Activated CD4-positive, alpha-beta T cell treated with anti-CD3 and anti-CD28 coated beads, Interleukin-2, amount 50 U/mL, for 24 hours (primary cell): ENCODE measurements at regions not wholly inside any gene's neighbourhood (a gene's known extent, or its start where the extent isn't known, plus 50 kb on each side); places are given as distances from the start of the nearest gene placed in this dataset.

ENCODE experiments used
- DNase-seq, 2 donors: peaks; one replicate each; pipeline ENCODE4 v3.0.0-alpha.2; 2020; ENCODE audit warnings: low read depth in 1 of 2, low spot score in 1 of 2

DNA sequence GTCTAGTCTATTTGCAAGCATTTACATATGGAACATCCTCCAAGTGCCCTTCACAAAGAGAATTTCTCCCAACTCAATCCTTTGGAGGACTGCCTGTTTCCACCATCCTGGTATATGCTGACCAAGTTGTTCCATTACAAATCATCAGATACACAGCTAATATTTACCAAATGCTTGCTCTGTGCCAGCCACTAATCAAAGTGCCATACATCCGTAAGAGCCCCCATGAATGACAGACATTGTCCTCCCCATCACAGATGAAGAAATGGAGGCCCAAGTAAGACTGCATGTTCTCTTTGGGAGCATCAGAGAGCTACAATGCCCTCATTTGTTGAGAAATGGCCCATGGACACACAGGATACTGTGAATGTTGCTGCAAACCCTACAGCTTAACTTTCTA is 130.0 kb upstream of the BACE2 start:
- DNase-seq, result no peak

DNA sequence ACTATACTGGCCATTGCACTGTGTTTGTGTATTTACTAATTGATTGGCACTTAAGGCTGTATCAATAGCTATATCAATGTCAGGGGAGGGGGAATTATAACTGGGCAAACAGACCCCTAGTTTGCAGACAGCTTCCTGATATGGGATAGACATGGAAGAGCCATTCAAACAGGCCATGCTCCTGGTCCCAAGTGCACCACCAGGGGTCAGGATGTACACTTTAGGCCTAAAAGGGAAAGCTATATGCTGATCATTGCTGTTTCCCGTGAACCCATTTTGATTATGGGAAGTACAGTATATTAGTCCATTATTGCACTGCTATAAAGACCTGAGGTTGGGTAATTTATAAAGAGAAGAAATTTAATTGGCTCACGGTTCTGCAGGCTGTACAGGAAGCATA is 124.9 kb upstream of the BACE2 start:
- no peak for DNase-seq

DNA sequence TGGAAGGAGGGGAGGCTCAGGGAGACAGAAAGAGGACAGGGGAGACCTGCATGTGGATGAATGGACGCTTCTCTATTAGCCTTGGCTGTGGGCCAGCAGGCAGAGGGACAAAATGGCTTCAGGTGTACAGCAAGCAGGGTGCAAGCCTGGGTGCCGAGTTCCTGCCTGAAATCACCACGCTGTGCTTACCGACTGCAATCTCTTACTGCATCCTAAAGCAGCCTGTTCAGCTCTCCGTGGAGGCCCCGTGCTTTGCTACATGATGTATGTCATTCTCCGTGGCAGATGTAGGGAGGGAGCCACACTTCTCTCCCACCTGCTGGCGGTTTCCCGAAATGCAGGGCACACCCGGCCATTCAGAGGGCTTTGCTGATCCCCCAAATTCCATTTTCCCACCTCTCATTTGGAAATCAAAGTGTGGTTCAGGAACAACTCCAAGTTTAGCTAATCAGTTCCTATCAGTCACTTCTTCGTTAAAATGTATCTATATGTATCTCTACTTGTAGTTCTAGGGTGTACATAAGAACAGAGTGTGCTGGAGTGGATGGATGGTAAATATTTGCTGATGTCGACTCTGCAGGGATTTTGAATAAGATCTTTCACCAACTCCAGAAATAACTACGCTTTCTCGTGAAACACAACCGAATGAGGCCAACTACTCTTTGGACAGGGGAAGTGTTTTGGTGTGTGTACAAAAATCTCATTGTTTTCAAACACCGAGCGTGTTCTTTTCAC is 122.3 kb upstream of the BACE2 start:
- no peak for DNase-seq

DNA sequence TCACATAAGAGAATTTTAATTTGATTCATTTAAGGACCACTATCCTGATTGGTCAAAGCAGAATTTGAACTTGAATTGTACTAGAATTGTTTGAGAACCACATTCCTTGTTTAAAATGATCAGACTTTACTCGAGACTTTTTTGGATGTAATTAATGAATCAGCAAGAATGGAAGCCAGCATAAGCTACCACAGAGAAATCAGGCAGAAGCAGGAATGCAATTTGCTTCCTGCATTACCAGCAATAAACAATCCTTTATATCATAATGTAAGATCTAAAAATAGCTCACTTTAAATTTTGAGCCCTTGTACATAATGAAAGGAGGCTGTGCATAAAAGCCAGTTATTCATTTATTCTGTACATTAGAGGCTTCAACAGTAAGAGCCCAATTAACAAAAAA is 119.8 kb upstream of the BACE2 start:
- no peak for DNase-seq

DNA sequence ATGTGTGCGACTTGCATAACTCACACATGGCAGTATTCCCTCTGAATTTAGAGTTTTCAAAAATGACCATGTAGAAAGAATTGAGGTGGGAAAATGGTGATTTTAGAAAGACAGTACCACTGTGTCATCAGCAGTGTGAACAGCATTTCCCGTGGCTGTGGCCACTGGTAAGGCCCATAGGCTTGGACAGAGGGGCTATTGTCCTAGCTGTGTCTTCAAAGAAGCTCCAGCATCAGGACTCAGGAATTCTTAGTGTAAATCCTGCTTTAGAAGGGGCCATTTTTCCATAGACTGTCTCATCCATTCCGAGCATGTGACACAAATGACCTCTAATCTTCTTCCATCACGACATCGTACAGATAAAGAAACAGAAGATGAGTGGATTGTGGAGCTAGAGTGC is 119.3 kb upstream of the BACE2 start:
- no peak for DNase-seq

DNA sequence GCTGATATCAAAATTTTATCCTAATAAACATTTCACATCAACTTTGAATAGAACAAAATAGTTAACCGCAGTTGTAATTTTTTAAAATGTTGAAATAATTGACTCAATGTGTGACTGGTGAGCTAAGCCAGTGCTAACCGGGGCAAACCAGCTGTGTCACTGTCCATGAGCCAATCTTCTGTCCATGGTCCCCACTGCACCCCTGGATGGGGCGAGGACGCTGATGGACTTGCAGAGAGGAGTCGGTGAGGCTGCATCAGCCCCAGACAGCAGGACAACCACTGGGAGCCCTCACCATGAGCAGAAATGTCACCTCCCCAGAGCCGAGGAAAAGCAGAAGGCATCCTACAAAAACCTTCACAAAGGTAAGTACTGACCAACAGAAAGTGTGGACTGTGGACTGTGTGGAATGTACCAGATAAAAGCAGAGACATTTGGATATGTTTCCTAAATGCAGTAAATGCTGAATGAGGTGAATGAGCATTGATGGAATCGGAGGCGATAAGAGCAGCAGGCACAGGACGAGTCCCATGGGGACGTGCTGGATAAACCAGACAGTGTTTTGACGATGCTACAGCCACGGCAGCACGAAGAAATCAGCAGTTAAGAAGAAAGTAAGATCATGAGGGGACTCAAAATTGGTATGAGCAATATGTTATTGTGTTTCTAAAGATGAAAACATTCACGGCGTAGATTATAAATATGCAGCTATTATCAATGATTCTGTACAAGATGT is 115.0 kb upstream of the BACE2 start:
- no peak for DNase-seq

DNA sequence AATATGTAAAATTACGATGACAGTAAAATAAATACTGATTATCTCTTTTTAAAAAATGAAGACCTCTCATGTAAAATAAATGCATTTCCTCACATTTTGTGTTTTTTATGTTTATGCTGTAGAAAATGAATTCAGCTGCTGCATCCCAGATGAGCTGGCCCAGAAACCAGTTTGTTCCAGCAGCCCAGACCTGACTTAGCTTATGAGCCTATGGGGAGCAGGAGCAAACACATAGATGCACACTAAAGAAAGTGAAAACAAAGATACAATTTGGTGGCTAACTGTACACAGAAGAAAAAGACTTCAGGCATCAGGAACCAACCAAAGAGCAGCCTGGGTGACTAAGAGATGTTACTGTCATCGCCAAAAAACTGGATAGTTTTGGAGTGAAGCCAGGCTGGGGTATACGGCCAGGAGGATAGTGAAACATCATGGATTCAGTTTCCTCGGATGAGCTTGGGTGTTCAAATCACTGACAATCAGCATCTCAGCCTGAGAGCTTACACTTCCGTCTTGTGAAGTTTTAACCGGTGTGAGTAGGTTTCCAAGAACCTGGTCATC is 113.9 kb upstream of the BACE2 start:
- DNase-seq, result no peak

DNA sequence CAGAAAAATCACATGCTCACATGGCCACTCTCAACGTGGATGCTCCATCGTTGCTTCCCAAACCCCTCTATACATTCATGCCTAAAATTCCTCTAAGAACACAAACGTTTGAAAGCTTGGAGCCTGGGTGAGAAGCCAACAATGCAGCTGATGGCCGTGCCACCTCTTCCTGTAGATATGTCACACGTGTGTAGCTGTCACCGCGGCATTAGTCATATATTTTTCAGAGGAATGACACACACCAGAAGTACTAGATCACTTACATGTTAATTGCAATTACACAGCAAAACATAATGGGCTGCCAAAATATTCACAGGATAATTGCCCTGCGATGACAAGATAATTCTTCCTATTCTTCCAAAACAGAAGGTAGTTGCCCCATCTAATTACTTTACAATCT is 112.7 kb upstream of the BACE2 start:
- DNase-seq, result no peak

DNA sequence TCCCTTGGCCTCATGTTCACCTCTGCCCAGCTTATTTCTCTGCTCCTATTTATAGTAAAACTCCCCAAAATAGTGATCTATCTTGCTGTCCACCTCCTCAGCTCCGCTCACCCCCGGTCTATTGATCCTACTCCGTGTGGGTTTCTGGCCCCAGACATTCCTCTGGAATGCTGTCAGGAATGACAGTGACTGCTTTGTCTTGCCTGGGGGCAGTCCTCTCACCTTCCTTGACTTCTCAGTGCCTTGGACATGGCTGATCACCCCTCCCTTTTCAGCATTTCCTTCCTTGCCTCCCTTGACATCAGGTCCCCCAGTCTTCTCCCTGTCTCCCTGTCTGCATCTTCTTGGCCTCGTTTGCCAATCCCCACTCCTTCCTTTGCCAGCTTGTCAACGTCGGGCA is 108.1 kb upstream of the BACE2 start:
- DNase-seq, result no peak

DNA sequence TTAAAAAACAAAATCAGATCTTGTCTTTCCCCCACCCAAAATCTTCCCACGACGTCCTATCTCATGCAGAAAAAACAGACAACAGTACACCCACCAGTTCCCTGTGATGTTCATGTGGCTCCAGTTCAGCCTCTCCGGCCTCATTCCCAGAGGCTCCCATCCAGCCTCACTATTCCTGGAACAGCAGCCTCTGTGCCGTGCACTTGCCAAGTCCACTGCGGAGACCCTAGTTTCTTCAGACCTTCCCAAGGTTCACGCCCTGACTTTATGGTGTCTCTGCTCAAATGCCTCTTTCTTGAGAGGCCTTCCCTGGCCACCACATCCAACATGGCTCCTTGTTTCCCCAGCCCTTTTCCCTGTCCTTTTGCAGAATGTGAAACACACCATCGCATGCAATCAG is 106.3 kb upstream of the BACE2 start:
- no peak for DNase-seq

DNA sequence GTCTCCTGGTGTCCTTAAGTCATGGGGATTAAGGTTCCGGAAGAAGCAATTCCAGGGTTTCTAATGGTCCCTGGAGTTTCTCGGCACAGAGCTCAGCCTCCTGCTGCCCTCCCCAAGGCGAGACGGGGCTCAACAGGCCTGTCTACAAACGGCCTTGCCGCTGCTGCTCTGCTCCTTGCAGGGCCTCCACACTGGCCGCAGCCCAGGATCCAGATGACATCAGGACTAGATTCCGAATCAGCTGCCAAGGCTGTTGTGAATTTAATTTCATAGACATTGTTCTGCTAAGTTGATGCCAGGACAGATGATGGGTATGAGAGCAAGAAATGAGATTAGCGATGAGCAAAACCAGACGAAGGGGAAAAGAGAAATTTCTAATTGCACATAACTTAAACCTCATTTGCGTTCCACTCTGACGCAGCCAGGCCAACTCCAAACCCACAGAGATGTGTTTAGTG is 103.6 kb upstream of the BACE2 start:
- no peak for DNase-seq

DNA sequence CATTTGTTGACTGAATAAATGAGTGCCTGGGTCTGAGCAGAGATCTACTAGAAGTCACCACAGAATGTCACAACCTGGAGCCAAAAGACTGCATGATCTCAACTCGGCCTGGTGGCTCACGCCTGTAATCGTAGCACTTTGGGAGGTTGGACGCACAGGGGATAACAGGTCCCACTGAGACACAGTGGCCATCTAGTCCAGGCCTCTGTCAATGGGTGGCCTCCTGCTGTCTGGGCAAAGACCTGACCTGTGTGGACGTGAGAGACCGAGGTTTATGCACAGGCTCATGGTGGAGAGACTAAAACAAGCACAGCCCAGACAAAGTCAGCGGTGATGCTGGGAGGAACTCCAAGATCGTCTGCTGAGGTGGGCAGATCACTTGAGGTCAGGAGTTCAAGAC is 103.0 kb upstream of the BACE2 start:
- no peak for DNase-seq

DNA sequence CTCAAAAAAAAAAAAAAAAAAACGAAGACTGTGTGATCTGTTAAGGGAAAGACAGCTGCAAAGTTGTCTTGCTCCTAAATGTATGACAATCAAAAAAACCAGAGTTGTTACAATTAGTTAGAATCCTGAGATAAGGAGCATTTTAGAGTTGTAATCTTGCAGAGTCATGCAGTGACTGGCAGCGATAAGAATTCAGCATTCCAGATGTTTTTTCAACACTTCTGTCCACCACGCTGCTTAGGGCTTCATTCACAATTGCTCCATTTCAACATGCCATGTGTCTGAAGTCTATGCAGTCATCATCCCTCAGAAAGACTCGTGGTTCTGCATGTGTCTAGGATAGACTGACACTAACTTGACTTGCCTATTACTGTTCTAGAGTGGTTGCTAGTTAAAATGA is 102.4 kb upstream of the BACE2 start:
- DNase-seq, result no peak

DNA sequence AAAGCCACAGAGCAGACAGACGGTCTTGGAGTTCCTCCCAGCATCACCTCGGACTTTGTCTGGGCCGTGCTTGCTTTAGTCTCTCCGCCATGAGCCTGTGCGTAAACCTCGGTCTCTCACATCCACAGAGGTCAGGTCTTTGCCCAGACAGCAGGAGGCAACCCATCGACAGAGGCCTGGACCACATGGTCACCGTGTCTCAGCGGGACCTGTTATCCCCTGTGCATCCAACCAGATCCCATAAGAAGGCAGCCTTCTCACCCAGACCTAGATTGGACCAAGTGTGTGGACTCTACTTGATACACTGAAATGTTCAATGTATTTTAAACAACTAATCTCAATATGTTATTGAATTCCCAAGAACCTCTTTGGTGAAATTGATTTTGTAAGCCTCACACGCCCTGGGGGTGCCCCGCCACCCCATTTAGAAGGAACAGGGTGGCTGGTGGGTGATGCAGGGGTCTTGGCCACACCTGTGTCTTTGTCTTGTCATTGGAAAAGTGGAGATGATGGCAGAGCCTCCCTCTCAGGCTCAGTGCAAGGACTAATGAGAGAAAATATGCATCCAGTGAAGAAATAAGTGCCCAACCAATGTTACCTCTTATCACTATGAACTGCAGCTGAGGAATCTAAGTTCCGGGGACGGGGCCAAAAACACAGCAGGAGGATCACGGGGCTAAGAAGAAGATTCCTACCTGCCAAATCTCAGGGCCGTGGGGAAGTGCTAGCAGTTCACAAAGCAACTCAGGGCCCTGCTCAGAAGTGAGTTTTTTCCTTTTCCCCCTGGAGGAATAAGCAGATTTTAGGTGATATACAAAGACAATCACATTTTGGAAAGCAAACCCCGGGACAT is 101.6 kb upstream of the BACE2 start:
- no peak for DNase-seq

DNA sequence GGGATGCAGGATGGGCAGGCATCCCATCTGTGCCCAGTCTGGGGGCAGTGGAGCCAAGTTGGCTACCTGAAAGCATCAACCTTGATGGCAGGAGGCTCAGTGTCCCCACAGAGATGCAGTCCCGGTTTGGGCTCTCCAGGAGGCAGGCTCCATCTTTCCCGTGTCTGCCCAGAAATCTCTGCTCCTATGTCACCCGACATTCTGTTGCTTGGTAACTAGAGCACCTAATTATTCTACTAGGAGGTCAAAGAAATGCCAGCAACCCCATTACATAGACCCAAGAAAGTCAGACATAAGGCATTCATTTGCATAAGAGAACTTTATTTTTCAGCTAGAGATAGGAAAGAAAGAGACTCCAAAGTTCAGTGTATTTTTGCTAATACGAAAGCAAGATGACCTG is 100.3 kb upstream of the BACE2 start:
- DNase-seq, result no peak

DNA sequence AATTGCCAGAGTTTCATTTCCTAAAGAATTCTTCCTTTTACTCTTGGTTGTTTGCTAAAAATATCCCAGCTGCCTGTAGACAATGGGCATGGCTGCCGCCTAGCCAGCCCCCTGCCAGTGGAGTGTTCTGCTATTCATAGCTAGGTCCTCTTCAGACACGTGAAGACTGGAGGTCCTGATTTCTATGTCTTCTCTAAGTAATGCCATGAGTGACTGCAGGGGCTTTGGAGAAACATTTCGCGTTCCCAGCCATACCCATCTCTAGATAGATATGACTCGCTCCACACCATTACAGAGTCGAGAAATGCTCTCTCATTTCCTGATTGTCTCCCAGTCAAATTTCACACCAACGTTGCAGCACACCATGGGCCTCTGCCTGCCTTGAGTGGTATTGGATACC is 99.5 kb upstream of the BACE2 start:
- DNase-seq, result no peak

DNA sequence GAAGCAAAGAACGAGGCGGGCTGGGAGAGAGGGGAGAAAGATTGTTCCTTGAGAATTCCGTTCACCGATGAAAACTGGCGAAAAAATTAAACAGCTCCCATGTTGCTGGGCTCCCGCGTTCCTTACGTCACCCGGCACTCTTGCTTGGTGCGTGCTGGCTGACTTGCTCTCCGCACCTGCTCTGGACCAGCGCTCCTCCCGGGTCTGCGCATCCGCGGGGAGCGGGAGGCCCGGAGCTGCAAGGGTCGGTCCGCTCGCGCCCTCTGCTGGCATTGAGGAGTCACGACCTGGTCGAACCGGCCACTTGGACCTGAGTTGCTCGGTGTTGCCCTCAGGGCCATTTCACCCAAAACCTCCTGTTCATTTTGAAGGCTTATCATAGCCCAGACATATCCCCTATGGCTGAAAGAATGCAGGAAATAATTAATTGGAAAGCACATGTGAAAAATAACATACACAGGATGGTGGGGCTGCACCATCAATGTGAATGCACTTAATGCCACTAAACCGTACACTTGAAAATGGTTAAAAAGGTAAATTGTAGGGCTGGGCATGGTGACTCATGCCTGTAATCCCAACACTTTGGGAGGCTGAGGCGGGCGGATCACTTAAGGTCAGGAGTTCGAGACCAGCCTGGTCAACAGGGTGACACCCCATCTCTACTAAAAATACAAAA is 98.9 kb upstream of the BACE2 start:
- DNase-seq, result peak; percentile 39 to 53

DNA sequence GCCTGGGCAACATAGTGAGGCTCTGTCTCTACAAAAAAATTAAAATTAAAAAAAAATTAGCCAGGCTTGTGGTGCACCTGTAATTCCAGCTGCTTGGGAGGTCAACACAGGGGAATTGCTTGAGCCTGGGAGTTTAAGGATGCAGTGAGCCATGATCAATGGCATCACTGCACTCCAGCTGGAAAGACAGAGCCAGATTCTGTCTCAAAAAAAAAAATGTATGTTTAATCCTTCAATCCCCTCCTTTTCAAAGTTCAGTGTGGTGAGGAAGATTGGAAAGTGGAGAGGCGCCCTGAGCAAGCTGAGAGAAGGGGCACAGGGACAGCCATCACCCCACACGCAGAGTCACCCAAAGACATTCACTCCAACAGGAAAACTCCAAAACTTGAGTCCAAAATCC is 97.7 kb upstream of the BACE2 start:
- DNase-seq, result no peak

DNA sequence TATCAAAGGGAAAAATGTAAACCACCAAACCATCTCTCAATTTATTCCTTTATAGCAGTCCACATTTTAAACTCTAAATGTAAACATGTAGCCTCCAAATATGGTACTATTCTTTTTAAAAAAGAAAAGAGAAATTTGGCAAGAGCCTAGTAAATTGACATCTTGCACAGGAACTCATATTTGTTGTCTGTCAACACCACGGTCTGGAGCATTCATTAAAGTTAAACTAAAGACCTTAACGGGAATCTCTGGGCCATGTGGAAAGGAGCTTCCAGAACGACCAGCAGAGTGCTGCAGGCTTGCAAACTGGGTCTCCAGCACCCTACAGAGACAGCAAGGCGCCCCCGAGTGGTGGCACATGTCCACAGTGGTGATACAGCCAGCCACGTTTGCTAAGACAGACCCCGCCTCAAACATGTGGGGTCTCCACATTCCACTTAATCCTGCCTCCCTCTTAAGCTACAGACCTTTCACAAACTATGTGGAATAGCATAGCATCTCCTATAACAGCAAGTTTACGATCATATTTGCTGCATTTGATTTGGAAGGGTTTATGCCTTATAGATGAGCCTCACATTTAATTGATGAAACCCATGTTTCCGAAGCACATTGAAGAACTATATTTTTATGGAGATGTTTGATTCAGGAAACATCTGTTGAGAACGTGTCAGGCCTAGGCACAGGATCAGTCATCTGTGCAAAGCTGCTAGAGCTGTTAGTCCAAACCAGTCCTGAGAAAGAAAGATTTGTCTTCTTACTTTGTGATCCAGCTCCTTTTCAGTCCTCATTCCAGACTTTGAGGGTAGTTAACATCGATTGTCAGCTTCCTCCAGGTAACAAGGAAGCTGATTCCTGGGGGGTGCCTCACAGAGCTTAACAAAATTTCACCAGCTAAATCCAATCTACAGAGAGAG is 96.4 kb upstream of the BACE2 start:
- DNase-seq, result no peak

DNA sequence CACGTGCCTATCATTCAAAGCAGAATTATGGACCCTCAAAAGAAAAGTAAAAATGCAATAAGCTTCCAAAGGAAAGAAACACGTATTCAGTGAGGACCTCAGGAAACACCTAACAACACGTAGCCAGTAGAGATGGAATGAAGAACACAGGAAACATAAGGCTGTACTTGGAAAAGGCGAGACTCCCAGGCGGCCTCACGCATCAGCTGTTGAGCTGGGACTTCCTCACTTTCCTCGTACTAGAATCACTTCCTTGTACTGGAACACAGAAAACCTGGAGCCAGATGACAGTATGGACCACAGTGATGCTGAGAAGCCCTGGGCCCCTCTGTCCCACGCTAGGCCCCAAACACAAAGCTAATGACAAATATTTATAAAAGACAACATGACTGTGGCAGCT is 94.4 kb upstream of the BACE2 start:
- DNase-seq, result no peak
